ENCODE measurements at regions not wholly inside any gene's neighbourhood (a gene's known extent, or its start where the extent isn't known, plus 50 kb on each side); places are given as distances from the start of the nearest gene placed in this dataset.

- TF ChIP-seq ZFX (IDR thresholded peaks at IDR 0.05): no peak
- no peak for TF ChIP-seq RAD21 (IDR thresholded peaks at IDR 0.05; ENCODE audit: low read depth)
- TF ChIP-seq POLR2A (IDR thresholded peaks at IDR 0.05; ENCODE audit: borderline replicate concordance, extremely low read depth, insufficient read depth, insufficient read length): no peak
- TF ChIP-seq REST (IDR thresholded peaks at IDR 0.05; ENCODE audit: low read depth): no peak
- no peak for TF ChIP-seq ELF1 (IDR thresholded peaks at IDR 0.05; ENCODE audit: borderline replicate concordance, low read depth)
- TF ChIP-seq, protein P1, sequence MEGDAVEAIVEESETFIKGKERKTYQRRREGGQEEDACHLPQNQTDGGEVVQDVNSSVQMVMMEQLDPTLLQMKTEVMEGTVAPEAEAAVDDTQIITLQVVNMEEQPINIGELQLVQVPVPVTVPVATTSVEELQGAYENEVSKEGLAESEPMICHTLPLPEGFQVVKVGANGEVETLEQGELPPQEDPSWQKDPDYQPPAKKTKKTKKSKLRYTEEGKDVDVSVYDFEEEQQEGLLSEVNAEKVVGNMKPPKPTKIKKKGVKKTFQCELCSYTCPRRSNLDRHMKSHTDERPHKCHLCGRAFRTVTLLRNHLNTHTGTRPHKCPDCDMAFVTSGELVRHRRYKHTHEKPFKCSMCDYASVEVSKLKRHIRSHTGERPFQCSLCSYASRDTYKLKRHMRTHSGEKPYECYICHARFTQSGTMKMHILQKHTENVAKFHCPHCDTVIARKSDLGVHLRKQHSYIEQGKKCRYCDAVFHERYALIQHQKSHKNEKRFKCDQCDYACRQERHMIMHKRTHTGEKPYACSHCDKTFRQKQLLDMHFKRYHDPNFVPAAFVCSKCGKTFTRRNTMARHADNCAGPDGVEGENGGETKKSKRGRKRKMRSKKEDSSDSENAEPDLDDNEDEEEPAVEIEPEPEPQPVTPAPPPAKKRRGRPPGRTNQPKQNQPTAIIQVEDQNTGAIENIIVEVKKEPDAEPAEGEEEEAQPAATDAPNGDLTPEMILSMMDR (IDR thresholded peaks at IDR 0.05 in 2 of 3, conservative IDR thresholded peaks at IDR 0.05 in 1 of 3; ENCODE audit: borderline replicate concordance in 1 of 3, insufficient read depth in 1 of 3, low read depth in 2 of 3, low read length in 2 of 3): no peak
Measured at GRCh38 chr4:178010596-178010995, 568.4 kb upstream of the AGA start.

Data from HCT116 (cell line).